ES-I3 (cell line): ENCODE measurements at regions not wholly inside any gene's neighbourhood (a gene's known extent, or its start where the extent isn't known, plus 50 kb on each side); places are given as distances from the start of the nearest gene placed in this dataset.
A peak's percentile ranks its signal among the peaks of the same experiment; 100 is the strongest.
"Not testable (repeated sequence)": the region's sequence is repeated elsewhere in the genome, so short reads cannot be mapped to it uniquely, and the experiment has no call there.

Source experiments
- H3K36me3 ChIP-seq: 2 replicates; pipeline ENCODE4 v1.6.1; 2013; ENCODE audit warnings: mild to moderate bottlenecking, low read length, control low read depth, moderate library complexity; ENCODE audit not compliant: insufficient read depth
- H3K4me1 ChIP-seq: 2 replicates; pipeline ENCODE4 v1.6.1; 2013; ENCODE audit warnings: mild to moderate bottlenecking, control low read depth, low read length; ENCODE audit not compliant: insufficient read depth
- H3K9ac ChIP-seq: 2 replicates; pipeline ENCODE4 v1.6.1; 2013; ENCODE audit warnings: low read depth, mild to moderate bottlenecking, low read length, moderate library complexity
- H3K9me3 ChIP-seq: 2 replicates; pipeline ENCODE4 v1.6.1; 2013; ENCODE audit warnings: mild to moderate bottlenecking, low read length, moderate library complexity; ENCODE audit not compliant: control insufficient read depth, insufficient read depth

DNA sequence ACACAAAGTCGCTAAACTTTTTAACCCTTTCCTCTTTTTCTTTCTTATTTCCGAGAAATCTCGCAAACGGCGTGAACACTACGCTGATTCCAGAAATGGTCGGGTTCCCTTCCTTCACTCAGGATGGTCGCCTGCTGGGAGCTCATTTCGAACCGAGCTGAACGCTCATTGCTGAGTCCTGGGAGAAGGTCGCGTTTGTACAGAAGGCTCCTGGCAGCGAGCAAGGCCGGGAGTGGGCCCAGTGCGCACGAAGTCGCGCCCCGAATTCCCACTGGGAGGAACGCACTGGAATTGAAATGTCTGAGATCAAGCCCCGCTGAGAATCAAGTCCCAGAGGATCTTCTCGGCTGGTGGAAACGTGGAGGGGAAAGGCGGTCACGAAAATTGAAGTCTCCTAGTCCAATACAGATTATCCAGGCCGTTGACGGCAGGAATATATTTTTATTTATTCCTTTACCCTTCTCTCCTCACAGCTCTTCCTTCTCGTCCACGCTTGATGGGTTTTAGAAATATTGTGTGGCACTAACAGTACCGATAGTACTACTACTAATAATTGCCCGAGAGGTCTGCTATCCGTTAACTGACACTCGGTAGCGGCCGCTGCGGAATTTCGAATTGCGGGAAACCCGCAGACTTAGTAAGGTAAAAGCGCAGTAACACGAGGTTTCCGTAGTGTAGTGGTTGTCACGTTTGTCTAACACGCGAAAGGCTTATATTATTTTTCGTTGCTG, 207.2 kb upstream of the ZNF184 start:
- Histone ChIP-seq H3K9ac (no peak overlapping the region), H3K36me3 (no peaks in the 10 kb centered on the region), H3K4me1 (no peaks in the 10 kb centered on the region), H3K9me3 (no peaks in the 10 kb centered on the region)

DNA sequence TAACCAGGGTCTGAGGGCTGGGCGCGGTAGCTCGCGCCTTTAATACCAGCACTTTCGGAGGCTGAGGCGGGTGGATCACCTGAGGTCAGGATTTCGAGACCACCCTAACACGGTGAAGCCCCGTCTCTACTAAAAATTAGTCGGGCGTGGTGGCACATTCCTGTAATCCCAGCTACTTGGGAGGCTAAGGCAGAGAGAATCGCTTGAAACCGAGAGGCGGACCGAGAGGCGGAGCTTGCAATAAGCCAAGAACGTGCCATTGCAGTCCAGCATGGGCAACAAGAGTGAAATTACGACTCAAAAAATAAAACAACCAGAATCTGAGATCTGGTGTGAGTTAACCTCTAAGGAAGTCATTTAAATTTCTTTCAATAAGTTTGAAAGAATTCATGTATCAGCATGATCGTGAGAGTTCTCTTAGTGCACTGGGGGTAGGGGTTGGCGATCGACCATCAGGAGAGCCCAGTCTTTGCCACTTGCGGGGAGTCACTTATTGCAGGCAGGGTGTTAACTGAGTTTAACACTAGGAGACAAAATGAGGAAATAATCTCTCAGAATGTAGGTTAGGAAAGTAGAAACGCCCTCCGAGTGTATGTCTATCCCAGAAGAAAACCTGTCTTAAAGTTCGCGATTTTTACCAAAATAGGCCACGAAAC, 206.5 kb upstream of the ZNF184 start:
- H3K4me1 ChIP-seq, result no peaks in the 10 kb centered on the region
- H3K9ac ChIP-seq, result no peak overlapping the region; the same call in 1 of the 2 replicates
- no peaks in the 10 kb centered on the region for H3K36me3 ChIP-seq
- no peaks in the 10 kb centered on the region for H3K9me3 ChIP-seq

DNA sequence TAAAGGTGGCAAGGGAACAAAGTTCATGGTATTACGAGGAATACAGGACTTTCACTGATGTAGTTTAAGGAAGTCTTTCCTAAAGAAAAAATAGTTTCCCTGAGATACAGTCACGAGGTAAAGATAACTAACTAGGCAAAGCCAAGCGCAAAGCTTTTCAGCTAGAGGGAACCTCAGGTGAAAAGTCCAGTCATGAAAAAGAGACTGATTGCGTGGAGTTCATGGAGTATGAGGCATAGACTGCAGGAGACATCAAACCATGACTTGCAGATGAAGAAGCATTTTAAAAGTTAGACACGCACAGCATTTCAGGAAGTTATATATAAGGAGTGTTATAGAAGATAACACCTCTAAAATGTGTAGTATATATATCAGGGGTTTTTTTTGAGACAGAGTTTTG, 205.6 kb upstream of the ZNF184 start:
- Histone ChIP-seq H3K9ac (no peak overlapping the region), H3K4me1 (no peaks in the 10 kb centered on the region), H3K36me3 (no peaks in the 10 kb centered on the region), H3K9me3 (no peaks in the 10 kb centered on the region)

DNA sequence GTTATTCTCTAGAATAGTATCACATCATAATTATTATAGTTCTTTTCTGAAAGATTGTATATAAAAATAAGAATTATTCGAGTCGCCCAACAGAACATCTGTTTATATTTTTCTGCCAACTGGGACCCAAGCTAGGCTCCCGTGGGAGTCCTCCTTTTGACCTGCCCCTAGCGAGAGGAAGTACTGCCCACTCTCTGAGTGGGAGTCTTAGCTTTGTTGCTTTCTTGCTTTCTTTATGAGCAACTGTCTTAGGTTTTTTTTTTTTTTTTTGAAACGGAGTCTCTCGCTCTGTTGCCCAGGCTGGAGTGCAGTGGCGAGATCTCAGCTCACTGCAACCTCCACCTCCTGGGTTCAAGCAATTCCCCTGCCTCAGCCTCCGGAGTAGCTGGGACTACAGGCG, 202.0 kb upstream of the ZNF184 start:
- Histone ChIP-seq H3K4me1 (no peaks in the 10 kb centered on the region), H3K9ac (no peak overlapping the region), H3K9me3 (no peaks in the 10 kb centered on the region), H3K36me3 (no peaks in the 10 kb centered on the region)

DNA sequence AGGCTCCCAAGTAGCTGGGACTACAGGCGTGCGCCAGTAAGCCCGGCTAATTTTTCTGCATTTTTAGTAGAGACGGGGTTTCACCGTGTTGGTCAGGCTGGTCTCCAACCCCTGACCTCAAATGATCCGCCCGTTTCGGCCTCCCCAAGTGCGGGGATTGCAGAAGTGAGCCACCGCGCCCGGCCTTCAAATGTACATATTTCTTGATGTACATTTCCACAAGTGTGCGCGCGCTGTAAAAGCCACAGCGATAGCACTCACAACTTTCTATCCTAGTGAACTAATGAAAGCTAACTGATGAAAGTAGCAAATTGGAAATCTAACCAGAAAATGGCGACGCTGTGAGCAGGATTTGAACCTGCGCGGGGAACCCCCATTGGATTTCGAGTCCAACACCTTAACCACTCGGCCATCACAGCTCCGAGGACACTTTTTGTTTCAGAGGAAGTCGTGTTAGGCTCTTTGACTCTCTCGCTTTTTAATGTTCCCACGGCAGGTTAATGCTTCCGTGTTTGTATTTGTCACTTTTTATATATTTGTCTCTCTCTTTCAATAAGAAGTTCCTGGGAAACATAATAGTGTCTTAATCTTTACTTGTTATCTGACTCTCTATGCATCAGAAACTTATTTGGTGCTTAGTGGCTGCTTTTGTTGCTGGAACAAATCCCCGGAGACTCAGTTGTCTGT, 199.4 kb upstream of the ZNF184 start:
- Histone ChIP-seq H3K9ac (peak overlapping the region; percentile 53; the same call in 1 of the 2 replicates), H3K9me3 (no peaks in the 10 kb centered on the region), H3K4me1 (no peaks in the 10 kb centered on the region), H3K36me3 (no peaks in the 10 kb centered on the region)

DNA sequence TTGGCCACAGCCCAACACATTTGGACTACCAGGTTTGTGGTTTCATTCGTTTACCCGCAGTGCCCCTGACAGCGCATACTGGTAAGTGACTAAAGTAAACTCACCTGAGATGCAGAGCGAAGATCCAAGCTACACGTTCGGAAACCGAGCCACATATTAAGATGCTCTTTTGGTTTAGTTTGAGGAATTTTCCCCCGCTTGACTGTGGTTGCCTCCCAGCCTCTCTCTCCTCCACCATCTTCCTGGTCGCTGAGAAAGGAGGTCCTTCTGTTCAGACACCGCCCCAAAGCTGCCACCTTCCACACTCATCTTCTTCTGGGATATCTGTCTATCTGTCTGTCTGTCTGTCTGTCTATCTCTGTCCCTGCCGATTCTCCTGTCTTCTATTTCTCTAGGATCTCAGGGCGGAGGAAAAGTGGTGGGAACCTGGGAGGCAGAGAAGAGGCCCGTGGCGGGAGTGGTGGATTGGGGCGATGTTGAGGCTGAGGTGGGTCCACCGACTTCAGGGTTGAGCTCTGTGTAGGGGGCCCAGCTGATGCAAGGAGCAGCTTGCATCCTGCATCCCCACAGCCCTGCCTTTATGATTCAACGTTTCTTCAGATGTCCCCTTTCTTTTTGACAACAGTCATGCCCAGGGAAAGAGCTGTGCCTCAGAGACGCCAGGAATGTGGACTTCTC, 196.9 kb upstream of the ZNF184 start:
- no peaks in the 10 kb centered on the region for H3K36me3 ChIP-seq
- H3K4me1 ChIP-seq, result no peaks in the 10 kb centered on the region
- no peaks in the 10 kb centered on the region for H3K9me3 ChIP-seq
- peak overlapping the region; percentile 53 for H3K9ac ChIP-seq

DNA sequence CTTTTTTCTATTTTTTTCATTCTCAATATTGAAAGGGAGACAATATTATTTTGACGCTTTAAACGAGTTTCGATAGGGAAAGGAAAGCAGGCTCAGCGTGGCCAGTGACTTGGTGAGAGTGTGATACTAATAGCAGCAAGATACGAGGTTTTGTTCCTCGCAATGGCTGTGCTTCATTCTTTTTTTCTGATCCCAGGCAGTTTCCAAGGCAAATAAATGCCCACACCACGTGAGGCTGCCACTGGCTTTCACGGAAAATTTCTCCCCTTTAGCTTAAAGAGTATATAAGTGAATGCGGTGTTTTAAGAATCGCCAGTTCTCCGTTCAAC, 196.4 kb upstream of the ZNF184 start:
- Histone ChIP-seq H3K36me3 (no peaks in the 10 kb centered on the region), H3K4me1 (no peaks in the 10 kb centered on the region), H3K9me3 (no peaks in the 10 kb centered on the region), H3K9ac (peak overlapping the region; percentile 53; the same call in 1 of the 2 replicates)

DNA sequence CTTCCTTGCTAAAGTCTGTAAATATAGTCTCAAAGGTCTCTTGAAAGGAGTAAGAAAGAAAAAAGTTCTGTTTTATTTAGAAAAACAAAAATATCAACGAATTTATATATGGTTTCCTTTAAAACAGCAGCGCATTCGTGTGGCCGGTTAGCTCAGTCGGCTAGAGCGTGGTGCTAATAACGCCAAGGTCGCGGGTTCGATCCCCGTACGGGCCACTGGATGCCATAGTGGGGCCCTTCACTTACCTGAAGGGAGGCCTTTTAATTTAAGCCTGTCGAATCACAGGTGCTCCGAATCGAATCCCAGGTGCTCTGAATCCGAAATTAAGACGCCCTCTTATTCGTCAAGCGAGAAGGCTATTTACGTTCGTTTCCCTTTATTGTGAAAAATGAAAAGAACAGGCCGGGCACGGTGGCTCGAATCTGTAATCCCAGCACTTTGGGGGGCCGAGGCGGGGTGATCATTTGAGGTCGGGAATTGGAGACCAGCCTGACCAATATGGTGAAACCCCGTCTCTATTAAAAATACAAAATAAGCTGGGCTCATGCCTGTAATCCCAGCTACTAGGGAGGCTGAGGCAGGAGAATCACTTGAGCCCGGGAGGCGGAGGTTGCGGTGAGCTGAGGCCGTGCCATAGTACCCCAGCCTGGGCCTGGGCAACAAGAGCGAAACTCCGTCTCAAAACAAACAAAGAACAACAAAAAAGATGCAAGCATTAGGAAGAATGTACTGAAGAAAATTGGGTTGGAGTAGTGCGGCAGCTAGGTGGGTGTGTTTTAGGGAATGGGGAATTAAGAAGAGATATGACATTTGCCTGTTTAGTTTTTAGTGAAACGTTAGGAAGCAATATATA, 195.8 kb upstream of the ZNF184 start:
- no peaks in the 10 kb centered on the region for H3K9me3 ChIP-seq
- H3K36me3 ChIP-seq, result no peaks in the 10 kb centered on the region
- no peaks in the 10 kb centered on the region for H3K4me1 ChIP-seq
- H3K9ac ChIP-seq, result peak overlapping the region; percentile 53; the same call in 1 of the 2 replicates

DNA sequence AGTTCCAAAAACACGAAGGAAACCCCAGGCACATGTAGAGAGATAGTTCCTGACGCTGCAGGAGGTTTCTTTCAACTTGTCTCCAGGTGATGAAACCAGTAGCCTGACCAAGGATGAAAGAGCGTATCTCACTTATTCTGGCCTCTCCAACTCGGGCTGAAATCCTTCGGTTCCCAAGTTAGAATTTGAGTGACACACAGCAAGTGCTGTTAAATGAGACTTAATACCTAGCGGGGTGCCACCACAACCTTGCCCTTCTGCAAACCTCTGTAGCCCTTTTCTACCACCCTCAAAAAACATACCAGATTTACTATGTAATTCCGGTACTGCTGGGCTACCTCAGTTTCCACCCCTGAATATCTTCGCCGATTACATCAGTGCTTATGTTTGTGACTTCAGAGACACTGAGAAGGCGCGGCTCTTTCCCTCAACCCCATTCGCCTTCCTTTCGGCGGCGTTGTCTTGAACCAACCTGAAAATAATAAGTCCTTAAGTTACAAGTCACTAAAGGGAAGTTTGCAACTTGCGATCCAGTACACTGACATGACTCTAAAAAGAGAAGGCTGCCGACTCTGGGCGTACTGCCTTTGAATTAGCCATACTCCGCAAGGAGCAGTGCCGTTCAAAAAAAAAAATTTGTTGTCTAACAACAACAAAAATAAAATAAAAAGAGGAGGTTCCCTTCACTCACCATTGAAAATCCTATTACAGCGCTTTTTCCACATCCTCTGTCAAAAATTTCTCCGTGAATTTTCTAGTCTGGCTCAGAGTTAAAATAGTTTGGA, 194.9 kb upstream of the ZNF184 start:
- Histone ChIP-seq H3K4me1 (no peaks in the 10 kb centered on the region), H3K9ac (peak overlapping the region; percentile 53; the same call in 1 of the 2 replicates), H3K36me3 (no peaks in the 10 kb centered on the region), H3K9me3 (no peaks in the 10 kb centered on the region)

DNA sequence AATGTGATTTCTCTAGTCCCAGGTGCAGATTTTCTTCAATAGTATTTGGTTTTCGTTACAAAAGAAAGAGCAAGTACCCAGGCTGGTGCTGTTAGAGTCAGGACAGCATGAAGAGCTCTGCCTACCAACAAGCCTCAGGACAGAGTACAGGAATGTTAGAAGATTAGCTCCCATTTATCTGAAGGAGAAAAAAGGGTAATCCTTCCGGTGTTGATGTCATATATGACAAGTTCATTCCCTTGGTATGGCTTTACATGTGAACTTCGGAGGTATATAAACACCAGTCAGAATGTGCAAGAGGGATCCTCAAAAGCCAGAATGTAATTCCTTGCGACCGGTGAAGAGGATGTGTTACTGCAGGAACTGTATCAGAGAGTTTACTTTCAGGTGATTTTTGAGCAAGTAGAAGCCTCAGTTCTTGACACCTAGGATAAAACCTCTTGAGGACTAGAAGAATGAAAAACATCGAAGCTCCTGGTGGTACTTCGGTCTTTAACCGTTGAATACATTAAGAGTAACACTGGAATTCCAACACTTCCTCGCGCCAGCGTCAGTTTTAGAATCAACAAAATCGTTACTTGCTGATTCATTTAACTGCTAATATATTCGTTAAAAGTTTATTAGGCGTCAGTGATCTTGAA, 194.2 kb upstream of the ZNF184 start:
- Histone ChIP-seq H3K9ac (peak overlapping the region; percentile 53; the same call in 1 of the 2 replicates), H3K4me1 (no peaks in the 10 kb centered on the region), H3K36me3 (no peaks in the 10 kb centered on the region), H3K9me3 (no peaks in the 10 kb centered on the region)

DNA sequence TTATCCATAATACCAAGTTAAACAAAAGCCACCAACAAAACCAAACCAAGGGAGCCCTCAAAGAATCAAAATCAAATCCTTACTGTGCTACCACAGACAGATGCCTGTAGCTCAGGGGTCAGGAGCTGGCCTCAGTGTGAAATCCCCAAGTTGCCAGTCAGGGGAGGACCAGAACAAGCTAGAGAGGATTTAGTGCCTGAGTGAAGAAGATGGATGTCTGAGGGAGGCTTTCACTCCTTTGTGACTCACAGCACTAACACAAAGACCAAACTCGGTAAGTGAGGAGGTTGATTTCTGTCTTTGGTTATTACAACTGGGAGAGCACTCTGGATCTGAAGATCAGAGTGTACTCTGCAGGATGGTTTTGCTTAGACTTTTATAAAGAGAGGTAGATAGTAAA, 189.9 kb upstream of the ZNF184 start:
- H3K9me3 ChIP-seq, result no peaks in the 10 kb centered on the region
- no peaks in the 10 kb centered on the region for H3K36me3 ChIP-seq
- H3K9ac ChIP-seq, result no peak overlapping the region
- H3K4me1 ChIP-seq, result no peaks in the 10 kb centered on the region

DNA sequence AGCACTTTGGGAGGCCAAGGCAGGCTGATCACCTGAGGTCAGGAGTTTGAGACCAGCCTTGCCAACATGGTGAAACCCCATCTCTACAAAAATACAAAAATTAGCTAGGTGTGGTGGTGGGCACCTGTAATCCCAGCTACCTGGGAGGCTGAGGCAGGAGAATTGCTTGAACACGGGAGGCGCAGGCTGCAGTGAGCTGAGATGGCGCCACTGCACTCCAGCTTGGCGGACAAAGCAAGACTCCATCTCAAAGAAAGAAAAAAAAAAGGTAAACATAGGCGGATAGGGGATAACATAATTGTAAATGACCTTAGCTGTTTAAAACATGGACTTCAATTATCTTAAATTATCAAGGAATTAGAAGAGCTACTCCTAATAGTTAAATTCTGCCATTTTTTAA, 189.3 kb upstream of the ZNF184 start:
- not testable (repeated sequence) for H3K9ac ChIP-seq, H3K36me3 ChIP-seq, H3K9me3 ChIP-seq, H3K4me1 ChIP-seq
